HG03354 (cell line): ENCODE measurements at regions not wholly inside any gene's neighbourhood (a gene's known extent, or its start where the extent isn't known, plus 50 kb on each side); places are given as distances from the start of the nearest gene placed in this dataset.
A peak's percentile ranks its signal among the peaks of the same experiment; 100 is the strongest.
"Not testable (repeated sequence)": the region's sequence is repeated elsewhere in the genome, so short reads cannot be mapped to it uniquely, and the experiment has no call there.

Source experiments
- ATAC-seq: cut with Tn5 transposase; IDR thresholded peaks from one replicate; pipeline ENCODE4 v1.9.1; 2021; ENCODE audit warnings: mild to moderate bottlenecking; ENCODE audit not compliant: unreplicated experiment, poor library complexity, severe bottlenecking

DNA sequence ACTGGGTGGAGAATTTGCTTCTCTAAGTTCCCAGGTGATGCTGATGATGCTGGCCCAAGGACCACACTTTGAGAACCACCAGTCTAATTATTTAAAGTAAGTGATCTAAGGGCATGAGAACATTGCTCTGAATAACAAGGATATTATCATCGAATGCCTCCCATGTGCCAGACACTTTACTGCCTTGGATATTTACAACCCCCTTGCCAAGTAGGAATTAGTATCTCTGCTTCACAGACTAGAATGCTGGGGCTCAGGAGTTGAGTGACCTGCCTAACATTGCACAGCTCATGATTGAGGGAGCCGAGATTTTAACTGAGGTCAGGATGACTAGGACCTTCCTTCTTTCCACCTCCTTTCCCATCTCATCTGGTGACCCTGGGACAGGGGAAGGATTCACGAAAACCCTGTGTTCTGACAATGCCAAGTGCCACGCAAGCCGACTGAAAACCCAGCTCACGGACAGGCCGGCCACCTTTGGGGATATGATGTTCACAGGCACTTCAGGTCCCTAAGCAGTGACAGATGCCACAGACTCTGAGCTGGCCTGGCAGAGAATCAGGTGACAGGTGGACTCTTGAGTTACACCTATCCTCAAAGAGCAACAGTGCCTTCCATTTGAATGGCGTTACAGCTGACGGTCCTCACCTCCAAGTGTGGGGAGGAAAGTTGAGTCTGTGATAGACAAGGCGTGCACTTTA, 230.7 kb downstream of the TOMM20 start:
- ATAC-seq = no peak

DNA sequence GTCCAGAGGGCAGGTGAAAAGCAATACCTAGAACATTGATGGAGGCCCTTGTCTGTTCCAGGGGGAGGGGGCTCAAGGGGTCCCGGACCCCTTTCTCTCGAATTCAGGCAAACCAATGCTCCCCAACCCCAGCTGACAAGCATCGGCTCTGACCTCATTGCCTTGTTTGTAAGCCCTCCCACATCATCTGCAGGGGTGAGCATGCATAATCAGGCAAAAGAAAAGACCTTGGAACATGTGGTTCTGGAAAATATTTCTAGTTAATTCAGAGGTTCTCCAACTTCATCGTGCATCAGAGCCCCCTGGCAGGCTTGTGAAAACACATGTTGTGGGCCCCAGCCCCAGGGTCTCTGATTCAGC, 231.3 kb downstream of the TOMM20 start:
- no peak for ATAC-seq

DNA sequence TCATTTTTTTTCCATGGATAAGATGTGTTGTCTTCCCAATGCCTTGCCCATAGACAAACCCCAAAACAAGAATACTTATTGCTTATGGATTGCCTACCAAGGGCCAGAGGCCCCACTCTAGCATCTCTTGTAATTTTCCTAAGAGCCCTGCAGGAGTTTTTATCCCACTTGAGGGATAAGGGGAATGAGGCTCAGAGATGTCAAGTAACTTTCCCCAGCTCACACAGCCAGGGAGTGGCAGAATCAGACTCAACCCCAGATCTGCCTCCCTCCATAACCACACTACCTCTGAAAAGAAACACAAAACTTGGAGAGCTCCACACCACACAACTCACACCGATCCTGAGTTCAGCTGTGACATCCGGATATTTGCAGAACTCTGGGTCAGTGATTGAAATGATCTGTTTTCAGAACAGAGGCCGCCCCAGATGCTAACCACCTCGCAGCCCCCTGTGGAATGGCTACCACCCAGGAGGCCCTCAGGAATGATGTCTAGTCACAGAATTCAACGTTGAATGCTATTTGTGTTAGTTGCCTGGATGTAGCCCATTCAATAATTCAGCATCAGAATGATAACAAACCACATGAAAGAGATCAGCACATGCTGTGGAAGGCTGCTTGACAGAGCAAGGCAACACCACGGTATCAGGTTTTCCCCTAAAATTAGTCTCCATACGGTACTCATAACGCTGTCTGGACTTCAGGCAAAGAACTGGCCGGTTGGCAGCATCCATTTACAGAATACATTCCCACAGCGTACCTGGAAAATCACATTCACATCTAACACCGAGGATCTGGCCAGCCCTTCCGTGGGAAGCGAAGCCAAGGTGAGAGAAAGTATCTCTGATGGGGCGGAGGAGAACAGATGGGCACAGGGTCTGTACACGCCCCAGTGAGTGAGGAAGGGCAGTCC, 231.9 kb downstream of the TOMM20 start:
- ATAC-seq = no peak

DNA sequence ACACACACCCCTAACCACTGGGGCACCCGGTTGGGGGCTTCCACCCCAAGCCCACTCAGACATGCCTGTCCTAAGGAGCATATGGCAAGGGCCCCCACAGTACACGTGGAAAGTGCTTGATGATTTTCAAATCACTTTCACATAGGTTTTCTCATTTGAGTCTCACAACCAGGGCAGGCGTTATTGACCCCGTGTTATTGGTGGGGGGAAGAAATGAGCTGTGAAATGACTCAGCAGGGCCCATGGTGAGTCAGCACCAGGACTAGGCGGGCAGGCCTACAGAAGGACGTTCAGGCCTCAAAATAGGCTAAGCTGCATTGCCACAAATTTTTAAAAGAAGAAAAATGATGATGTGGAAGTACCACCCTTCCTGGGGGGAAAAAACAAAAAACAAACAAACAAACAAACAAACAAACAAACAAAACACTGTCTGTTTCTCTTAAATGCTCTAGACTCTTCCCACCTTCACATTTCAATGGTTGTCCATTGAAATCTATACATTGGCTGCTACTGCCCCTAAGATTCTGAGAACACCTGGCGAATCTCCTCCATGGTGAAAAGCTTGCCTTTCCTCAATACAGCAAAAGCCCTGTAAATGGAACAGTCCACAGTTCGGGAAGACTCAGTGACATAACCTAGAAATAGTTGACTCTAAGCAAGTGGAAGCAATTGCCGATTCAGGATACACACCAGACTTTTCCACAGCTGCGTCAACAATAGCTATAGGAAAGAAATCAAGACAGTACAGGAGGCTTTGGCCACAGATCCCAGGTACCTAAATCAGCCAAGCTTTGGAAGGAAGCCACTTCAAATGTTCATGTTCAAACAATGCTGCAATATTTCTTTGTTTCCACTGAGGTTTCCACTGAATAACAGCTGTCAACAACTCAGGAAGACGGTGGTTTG, 234.7 kb downstream of the TOMM20 start:
- ATAC-seq = peak; percentile 53

DNA sequence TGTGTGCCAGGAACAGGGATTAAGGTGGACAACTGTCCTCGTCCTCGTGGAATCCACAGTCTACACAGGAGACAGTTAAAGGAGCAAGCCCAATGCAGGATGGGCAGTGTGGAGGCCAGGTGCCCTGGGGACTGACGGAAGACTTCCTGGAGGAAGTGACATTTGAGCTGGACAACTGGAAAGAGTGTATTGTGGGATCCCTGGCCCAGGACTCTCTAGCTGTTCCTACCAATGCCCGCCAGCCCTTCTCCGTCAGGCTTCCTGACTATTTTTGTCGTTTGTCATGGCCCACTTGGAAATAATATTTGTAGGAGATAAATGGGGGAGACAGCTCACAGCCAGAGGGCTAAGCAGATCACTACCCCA, 235.3 kb downstream of the TOMM20 start:
- ATAC-seq = no peak

DNA sequence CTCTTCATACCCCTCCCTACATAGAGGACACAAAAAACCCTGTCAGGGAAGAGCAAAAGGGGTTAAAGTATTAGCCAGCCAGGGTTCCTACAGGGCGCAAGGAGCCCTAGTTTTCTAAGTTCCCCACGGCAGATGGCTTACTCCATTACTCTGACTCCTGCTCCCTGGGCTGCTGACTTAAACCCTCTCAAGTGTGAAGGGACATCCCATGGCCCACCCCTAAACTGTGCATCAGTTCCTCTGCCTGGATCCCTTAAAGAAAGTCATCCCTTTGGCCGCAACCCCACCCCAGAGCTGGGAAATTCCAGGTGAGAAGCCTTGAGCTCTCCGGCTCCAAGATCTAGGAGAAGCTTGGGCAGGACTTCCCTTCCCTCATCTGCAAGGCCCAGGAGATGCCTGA, 236.0 kb downstream of the TOMM20 start:
- ATAC-seq = no peak

DNA sequence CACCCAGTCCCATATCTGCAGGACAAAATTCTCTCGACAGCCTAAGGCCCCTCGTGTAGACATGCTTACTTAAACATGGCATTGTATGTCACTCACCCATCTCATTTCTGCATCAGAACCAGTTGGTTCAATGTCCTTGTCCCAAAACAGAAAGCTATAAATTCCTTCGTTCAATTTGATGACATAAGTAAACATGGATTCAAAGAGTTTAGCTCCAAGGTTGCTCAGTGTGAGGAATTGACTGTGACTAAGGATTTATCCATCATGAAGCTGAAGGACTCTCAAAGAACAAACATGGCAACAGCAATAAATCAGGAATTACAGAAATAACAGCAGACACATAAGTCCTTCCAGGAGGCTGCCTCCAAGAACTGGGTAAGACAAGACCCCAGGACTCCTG, 237.2 kb downstream of the TOMM20 start:
- ATAC-seq = no peak

DNA sequence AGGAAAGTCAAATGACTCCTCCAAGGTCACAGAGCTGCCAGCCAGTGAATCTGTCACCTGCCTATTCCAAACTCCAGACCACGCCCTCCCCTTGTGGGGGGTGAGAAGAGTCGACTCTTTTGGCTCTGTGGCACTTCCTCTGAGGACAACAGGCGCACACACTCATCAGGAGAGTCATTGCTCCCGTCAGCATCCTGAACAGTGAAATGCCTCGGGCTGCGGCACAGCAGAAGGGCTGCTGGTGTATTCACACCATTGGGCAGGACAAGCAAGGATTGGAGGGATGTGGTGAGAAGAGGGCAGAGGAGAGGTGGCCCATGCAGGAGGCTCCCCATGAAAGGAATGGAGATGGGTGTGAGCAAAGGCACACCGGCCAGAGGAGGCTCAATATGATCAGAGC, 239.0 kb downstream of the TOMM20 start:
- ATAC-seq = no peak

DNA sequence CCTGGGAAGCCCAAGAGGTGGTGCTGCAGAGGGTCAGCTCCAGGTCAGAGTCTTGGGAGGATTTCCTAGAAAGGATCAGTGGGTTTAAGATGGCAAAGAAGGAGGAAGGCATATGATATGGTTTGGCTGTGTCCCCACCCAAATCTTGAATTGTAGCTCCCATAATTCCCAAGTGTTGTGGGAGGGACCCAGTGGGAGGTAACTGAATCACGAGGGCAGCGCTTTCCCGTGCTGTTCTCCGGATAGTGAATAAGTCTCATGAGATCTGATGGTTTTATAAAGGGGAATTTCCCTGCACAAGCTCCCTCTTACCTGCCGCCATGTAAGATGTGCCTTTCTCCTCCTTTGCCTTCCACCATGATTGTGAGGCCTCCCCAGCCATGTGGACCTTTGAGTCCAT, 240.4 kb downstream of the TOMM20 start:
- ATAC-seq = not testable (repeated sequence)

DNA sequence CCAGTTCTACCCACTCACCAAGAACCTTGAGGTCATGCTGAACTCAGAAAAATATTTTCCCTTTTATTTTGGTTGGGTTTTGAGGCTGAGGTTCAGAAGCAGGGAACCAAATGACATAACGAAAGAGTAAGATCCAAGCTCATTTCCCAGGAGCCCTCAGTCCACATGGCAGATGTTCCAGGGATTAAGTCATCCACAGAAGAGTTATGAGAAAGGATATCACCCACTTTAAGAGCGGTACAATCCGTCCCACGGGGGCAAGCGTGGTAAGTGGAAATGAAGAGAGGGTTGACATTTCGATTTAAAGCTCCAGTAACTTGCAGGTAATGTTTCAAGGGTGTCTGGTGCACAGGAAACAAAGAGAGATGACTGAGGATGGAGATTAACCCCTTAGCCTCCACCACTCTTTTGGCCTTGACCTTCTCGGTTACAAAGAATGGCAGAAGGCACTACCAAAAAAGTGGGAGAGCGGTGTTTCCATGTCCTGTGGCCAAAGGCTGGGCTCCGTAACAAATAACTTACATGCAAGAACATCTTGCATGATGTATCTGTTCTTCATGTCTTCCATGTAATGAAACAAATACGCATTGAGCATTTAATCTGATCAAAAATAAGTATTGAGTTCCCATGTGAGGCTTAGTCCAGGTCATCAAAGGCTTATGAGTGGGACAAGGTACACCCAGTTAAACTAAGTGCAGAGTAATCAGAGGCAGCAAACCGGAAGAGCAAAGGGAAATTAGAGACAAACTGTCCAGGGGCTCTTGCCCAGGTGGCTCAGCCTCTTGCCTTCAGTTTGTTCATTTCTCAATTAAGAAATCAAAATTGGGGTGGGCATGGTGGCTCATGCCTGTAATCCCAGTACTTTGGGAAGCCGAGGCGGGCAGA, 241.4 kb downstream of the TOMM20 start:
- no peak for ATAC-seq

DNA sequence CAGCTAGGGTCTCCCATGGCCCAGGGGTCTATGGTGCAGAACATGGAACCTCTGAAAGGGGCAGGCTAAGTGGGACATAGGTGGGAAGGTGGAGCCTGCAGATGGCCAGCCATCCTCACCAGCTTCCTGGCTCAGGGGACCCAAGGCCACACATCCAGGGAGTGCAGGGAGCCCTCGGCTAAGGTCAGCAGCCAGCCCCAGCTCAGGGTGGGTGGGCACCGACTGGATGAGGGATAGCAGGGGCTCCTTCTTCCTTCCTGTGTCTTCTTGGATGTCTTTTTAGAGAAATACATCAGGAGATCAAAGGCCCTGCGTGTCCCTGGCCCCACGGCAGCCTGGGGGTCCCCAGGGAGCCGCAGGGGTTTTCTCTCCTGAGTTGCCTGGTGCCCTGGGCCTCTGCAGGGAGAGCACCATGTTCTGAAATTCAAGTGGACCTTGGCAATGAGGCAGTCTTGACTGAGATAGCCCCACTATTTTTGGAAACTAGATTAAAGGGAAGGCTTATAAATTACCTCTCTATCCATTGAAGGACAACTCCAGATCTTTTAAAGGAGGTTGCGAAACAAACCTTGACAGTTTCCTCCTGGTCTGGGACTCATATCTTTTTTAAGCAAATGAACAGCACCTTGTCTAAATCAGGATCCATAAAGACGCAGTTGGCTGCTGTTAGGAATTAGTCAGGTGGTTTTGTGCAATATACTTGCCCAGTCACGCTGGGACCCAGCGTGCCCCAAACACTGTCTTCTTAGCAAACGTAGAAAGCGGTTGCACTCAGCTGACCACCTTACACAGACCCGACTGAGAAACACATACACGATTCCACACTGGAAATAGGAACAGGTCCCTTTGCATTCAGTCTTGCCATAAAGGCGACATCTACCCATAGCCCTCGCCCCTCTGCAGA, 242.3 kb downstream of the TOMM20 start:
- ATAC-seq = no peak

DNA sequence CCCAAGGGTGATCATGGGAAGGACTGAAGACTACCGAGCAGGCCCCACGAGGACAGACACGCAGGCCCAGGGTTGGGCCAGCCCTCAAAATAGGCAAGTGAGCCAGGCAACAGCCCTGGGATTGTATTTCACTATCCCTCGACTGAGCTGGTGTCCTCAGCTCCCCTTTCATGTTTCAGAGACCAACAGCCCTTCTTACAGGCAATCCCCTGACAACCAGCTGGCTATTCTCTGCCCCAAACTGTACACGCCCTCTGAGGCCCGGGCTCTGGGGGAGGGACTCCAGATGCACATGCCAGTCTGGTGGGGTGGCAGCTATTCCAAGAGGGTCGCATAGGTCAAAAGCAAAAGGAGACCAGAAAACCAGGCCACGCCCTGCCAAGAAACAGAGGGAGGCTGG, 243.0 kb downstream of the TOMM20 start:
- no peak for ATAC-seq

DNA sequence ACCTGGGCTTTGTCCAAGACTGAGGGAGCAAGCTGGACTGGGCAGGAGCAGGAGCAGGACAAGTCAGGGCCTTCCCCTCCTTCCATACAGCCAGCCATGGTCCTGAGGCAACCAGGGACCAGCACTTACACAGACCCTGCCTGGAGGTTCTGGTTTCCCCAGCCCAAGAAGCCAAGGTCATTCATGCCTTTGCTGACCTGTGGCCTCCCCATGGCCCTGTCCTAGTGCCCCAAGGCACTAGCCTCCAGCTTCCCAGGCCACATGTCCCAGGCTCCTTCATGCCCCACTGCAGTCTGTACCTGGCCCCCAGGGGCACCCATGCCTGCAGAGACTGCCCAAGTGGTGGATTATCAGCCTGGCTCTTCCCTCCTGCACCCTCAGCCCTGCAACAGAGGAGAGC, 243.9 kb downstream of the TOMM20 start:
- no peak for ATAC-seq

DNA sequence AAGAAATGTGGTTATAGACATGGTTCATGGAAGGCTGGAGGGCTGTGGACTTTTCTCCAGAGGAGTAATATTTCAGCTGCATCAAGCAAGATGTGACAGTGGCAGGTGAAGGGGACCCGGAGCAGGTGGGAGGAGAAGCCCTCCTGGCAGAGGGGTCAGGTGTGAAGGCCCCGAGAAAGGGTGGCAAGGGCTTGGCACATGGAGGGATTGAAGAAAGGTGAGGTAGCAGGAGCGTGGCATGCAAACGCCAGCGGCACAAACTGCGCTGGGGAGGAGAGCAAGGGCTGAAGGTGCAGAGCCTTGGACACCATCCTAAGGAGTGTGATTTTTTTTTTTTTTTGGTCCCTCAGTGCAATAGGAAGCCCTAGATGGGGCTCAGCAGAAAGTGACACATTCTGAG, 244.6 kb downstream of the TOMM20 start:
- no peak for ATAC-seq

DNA sequence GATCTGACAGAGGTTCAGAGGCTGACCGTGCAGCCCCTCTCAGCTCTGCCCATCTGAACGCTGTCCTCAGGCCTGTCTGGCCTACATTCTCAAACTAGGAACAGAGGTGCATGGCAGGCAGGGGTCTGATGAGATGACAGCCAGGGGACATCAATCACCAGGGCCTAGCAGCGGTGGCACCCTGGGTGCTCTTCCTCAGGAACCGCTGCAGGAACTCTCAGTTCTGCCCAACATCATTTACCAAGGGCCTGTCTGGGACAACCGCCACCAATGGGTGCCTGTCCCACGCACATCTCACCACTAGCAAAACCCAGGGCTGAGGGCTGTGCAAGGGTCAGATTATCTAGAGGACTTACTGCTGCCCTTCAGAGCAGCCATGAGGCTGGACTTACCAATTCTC, 245.7 kb downstream of the TOMM20 start:
- no peak for ATAC-seq

DNA sequence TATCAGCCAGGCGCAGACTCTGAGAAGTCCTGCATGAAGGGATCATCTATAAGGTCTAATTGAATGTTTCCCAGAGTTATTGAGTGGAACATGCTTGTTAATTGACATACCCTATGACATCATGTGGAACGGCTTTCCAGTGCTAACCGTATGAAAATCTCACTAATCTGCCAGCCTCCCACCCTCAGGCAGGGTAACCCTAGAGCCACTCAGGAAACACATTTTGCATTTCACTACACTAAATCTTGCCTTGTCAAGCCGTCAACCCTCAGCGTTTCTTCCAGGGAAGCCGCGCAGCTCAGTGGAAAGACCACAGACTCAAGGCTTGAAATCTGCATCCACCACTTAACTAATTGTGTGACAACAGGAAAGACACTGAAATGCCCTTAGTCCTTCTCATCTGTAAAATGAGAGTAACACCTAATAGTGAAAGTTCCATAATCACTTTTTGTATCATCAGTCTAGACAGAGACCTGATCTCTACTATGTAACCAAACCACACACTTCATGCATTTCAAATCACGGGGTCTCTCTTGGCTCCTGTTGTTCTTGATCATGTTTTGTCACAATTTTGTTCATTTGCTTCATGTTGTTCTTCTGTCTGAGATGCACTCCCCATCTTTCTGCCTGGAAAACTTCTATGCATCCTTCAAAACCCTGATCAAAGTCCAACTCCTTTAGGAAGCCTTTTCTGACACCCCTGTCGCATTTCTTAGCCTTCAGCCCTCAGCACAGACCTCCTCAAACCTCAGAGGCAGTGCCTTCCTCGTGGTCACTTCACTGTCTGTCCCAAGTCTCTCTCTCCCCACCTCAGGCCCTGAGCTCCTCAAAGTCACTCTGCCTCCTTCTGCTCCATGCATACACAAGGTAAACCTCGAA, 246.5 kb downstream of the TOMM20 start:
- ATAC-seq = peak; percentile 91
